NAMALWA (cell line): ENCODE measurements at regions not wholly inside any gene's neighbourhood (a gene's known extent, or its start where the extent isn't known, plus 50 kb on each side); places are given as distances from the start of the nearest gene placed in this dataset.

Experiments used
- DNase-seq: peaks from one replicate; pipeline ENCODE4 v3.0.0-alpha.2; 2015; ENCODE audit warnings: low spot score

DNA sequence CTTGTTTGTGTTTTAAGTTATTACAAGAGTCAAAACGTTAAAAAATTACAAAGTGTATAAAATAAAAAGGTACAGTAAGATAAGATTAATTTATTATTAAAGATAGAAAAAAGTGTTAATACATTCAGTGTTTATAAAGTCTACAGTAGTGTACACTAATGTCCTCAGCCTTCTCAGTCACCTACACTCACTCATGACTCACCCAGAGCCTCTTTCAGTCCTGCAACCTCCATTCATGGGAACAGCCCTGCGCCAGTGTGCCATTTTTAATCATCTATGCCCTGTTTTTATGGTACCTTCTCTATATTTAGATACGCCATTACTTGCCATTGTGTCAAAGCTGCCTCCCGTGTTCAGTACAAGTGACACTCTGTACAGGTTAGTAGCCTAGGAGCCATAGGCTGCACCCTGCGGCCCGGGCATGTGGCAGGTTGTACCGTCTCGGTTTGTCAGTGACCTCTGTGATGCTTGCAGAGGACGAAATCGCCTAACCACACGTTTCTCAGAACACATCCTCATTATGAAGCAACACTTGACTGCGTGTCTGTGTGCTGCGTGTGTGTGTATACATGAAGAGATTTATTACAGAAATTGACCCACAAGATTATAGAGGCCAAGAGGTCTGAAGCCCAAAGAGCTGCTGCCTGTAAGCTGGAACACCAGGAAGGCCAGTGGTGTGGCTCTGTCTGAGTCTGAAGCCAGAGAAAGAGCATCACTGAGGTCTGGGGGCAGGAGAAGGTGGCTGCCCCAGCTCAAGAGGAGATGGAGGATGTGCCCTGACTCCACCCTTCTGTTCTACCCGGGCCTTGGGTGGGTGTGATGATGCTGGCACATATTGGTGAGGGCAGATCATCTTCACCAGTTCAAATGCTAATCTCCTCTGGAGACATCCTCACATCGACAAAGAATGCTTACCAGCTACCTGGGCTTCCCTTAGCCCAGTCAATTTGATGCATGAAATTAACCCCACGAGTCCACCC, 116.6 kb upstream of the C14orf180 start:
- no peak for DNase-seq

DNA sequence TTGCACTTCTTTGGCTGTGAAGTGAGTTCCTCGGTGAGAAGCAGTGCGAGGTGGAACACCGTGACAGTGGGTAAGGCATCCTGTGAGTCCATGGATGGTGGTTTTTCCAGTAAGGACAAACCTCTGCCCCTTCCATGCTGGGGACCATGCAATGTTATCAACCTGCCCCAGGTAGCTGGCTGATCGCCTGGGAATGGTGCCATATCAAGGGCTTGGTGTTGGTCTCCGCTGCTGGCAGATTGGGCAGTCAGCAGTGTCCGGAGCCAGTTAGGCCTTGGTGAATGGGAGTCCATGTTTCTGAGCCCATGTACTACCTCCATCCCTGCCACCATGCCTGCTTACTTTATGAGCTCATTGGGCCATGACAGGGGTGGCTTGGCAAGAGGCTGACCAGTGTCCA, 114.7 kb upstream of the C14orf180 start:
- no peak for DNase-seq

DNA sequence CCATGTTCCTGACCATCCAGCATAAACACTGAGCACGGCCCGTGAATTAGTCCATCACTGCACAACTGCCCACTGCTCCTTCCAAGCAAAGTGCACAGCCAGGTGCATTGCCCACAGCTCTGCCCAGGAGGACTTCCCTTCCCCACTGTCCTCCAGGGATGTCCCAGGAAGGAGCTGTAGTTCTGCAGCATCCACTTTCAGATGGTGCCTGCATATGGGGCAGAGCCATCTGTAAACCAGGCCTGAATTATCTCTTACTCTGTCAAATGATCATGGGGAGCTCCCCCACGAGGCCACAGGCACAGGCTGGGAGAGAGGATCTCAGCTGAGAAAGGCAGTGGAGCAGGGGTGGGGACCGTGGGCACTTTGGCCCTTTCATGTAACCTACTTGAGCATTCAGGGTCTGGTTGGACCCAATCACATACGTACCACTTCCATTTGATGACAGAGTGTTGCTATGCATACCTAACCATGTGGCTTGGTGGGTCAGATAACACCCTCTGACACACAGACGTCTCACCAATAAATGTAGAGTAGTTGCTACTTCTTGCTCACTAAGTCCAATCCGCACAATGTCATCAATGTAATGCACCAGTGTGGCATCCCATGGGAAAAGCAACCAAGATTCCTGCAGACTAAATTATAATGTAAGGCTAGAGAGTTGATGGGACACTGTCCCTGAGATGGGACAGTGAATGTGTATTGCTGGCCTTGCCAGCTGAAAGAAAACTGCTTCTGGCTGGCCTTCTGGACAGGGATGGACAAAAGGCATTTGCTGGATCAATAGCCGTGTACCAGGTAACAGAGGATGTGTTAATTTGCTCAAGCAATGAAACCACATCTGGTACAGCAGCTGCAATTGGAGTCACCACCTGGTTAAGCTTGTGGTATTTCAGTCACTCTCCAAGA, 113.8 kb upstream of the C14orf180 start:
- no peak for DNase-seq

DNA sequence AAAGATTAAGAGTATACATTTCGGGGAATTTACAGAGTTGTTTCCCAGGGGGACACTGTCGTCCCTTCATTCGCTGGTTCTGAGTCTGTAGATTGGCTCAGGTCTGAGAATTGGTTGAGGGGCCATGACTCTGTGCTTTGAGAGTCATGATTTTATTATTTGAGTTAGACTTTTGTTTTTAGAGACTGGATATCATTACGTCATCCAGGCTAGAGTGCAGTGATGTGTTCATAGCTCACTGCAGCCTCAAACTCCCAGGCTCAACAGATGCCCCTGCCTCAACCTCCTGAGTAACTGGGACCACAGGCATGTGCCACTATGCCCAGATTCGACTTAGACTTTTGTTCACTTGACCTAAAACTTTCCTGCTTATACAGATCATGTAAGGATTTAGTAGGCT, 112.3 kb upstream of the C14orf180 start:
- no peak for DNase-seq

DNA sequence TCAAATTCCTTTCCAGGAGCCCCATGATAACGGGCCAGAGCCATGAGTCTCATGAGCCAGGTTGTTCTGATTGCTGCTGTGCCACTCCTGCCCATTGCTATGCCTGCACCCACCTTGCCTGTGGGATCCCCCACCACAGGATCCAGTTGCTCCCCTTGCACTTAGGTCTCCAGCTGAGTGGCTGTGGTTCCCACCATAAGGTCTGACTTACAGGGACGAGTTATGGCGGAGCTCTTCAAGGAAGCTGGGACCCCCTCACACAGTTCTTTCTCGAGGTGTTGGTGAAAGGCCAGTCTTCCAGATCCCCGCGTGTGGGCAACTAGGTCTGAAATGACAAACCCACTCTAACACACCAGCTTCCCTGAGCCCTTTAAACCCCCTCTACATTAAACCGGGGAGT, 111.9 kb upstream of the C14orf180 start:
- no peak for DNase-seq

- no peak for DNase-seq
Measured at GRCh38 chr14:104469591-104469990, 110.0 kb upstream of the C14orf180 start.

GRCh38 chr14:104470588-104470987, 109.0 kb upstream of the C14orf180 start:
- DNase-seq: no peak

DNA sequence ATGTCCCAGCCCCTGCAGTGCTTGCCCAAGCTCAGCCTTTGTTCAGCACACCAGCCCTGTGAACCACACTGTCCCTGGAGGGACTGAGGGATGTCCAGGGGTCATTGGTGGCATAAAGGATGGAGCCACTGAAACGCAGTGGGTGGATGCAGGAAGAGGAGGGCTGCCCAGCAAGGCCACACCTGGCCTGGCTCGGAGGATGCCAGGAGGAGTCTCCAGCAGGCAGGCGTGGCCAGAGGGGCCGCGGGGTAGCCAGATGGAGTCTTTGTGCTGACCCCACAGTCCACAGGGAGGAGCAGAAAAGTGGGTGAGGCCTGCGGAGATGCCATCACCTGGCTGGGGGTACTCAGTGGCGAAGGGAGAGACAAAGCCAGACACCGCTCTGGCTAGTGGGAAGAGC, 108.5 kb upstream of the C14orf180 start:
- no peak for DNase-seq

GRCh38 chr14:104472073-104472472, 107.5 kb upstream of the C14orf180 start:
- no peak for DNase-seq

- no peak for DNase-seq
Measured at GRCh38 chr14:104472536-104473243, 106.9 kb upstream of the C14orf180 start.

GRCh38 chr14:104473244-104473565, 106.4 kb upstream of the C14orf180 start:
- DNase-seq: no peak

- no peak for DNase-seq
Measured at GRCh38 chr14:104473649-104474494, 105.7 kb upstream of the C14orf180 start.

- no peak for DNase-seq
Measured at GRCh38 chr14:104474495-104475213, 104.9 kb upstream of the C14orf180 start.

GRCh38 chr14:104475256-104475655, 104.3 kb upstream of the C14orf180 start:
- no peak for DNase-seq

DNA sequence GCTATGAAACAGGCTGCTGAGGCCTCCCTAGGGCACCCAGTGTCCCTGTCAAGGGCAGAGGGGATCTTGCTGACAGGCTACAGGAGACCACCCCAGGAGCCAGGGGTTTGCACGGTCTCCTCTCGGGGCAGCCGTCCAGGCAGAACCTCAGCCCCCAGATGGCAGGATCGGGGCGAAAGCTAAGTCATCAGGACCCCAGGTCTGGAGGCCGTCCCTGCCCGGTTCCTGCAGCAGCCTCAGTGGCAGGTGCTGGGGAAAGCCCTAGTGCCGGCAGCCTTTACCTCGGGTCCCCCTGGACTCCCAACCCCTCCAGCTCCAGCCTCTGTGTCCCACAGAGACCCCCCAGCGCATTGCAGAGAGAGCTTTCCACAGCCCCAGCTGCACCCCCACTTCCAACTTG, 103.8 kb upstream of the C14orf180 start:
- no peak for DNase-seq

- DNase-seq: no peak
Measured at GRCh38 chr14:104476437-104476836, 103.1 kb upstream of the C14orf180 start.

GRCh38 chr14:104477117-104477623, 102.4 kb upstream of the C14orf180 start:
- no peak for DNase-seq

DNA sequence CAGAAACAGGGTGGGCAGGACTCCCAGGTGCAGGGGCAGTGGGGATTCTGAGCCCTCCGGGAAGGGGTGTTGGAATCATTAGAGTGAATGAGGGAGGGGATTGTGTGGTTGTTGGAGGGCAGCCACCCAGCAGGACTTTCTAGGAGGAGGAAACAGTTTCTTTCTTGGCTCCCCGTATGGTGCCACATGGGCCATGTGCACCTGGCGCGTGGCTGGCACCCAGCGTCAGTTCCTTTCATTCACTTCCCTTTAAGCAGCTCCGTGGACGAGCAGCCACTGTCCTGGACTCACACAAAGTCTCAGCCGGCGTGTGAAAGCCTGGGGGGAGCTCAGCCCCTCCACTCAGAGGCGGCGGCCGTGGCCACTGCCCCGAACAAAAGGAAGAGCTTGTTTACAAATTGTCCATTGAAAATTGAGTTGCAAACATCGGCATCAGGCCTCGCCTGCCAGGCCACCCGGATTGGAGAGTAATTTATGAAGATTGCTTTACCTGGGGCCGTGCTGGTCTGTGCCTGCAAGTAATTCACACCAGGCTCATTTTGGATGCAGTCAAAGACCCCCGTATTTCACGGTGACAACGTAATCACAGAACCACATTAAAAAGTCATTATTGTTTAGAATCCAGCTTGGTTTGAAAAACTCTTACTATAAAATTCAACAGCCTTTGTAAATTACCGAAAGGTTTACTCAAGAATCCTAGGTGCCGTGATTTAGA, 101.7 kb upstream of the C14orf180 start:
- no peak for DNase-seq

- DNase-seq: no peak
Measured at GRCh38 chr14:104478656-104479055, 100.9 kb upstream of the C14orf180 start.

DNA sequence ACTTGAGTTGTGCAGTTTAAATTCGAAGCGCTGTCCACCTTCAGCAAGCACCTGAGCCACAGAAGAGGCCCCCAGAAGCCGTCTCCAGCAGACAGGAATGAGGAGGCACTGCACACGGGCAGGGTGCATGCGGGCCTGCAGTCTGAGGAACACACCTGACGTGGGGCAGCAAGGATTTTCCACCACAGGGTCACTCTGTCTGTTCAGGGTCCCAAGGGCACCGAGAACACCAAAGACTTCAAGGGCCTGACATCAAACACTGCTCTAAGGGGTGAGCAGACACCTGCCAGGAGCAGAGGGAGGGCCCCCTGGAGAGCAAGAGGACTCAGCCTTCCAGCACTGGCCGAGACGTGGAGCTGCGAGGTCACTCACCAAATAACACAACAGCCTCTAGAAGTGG, 99.7 kb upstream of the C14orf180 start:
- DNase-seq: no peak
